Fibroblast of skin of back (primary cell): ENCODE measurements at regions not wholly inside any gene's neighbourhood (a gene's known extent, or its start where the extent isn't known, plus 50 kb on each side); places are given as distances from the start of the nearest gene placed in this dataset.

Source experiments
- DNase-seq: peaks from one replicate; pipeline ENCODE4 v3.0.0-alpha.2; 2013

- DNase-seq = no peak
Measured at GRCh38 chr12:34386016-34386415, 363.7 kb downstream of the ALG10 start.

- no peak for DNase-seq
Measured at GRCh38 chr12:34386621-34387255, 364.4 kb downstream of the ALG10 start.

- DNase-seq = no peak
Measured at GRCh38 chr12:34387711-34388635, 365.7 kb downstream of the ALG10 start.

- no peak for DNase-seq
Measured at GRCh38 chr12:34388636-34389377, 366.5 kb downstream of the ALG10 start.

GRCh38 chr12:34389378-34390170 lies 367.3 kb downstream of the ALG10 start:
- no peak for DNase-seq

GRCh38 chr12:34390171-34390841 lies 368.0 kb downstream of the ALG10 start:
- no peak for DNase-seq

GRCh38 chr12:34390846-34391700 lies 368.8 kb downstream of the ALG10 start:
- no peak for DNase-seq

GRCh38 chr12:34391771-34392581 lies 369.7 kb downstream of the ALG10 start:
- DNase-seq = no peak

- no peak for DNase-seq
Measured at GRCh38 chr12:34392741-34393085, 370.4 kb downstream of the ALG10 start.

- no peak for DNase-seq
Measured at GRCh38 chr12:34393086-34393820, 371.0 kb downstream of the ALG10 start.

GRCh38 chr12:34393821-34394150 lies 371.5 kb downstream of the ALG10 start:
- no peak for DNase-seq

GRCh38 chr12:34394211-34395055 lies 372.1 kb downstream of the ALG10 start:
- no peak for DNase-seq

- no peak for DNase-seq
Measured at GRCh38 chr12:34395056-34396005, 373.0 kb downstream of the ALG10 start.

- DNase-seq = no peak
Measured at GRCh38 chr12:34396006-34396860, 373.9 kb downstream of the ALG10 start.

- DNase-seq = no peak
Measured at GRCh38 chr12:34396861-34397590, 374.7 kb downstream of the ALG10 start.
